Thoracic aorta (tissue), 2 donors: ENCODE measurements at regions not wholly inside any gene's neighbourhood (a gene's known extent, or its start where the extent isn't known, plus 50 kb on each side); places are given as distances from the start of the nearest gene placed in this dataset.

Source experiments
- ATAC-seq: fragments of 150-250 bp; one replicate; pipeline ENCODE4 v1.8.0; 2017; ENCODE audit warnings: low read depth; ENCODE audit not compliant: insufficient number of reproducible peaks, low FRiP score
- DNase-seq: peaks from one replicate; pipeline ENCODE4 v3.0.0-alpha.2; 2020; ENCODE audit warnings: low spot score
- H3K27ac ChIP-seq, 2 donors: fragments of 200-600 bp; sonication (generic); 1 replicate in 1 of 2; 2 replicates in 1 of 2; pipeline ENCODE4 v1.5.1; 2016; ENCODE audit warnings: mild to moderate bottlenecking in 2 of 2, moderate library complexity in 2 of 2
- H3K27me3 ChIP-seq: fragments of 200-600 bp; sonication (generic); replicated peaks from 2 replicates; pipeline ENCODE4 v1.6.0; 2016; ENCODE audit warnings: mild to moderate bottlenecking; ENCODE audit not compliant: insufficient read depth
- H3K36me3 ChIP-seq: fragments of 200-600 bp; sonication (generic); one replicate; pipeline ENCODE4 v1.5.1; 2016
- H3K4me1 ChIP-seq, 2 donors: fragments of 200-600 bp; sonication (generic); 1 replicate in 1 of 2; 2 replicates in 1 of 2; pipeline versions ENCODE4 v1.5.1 to v1.6.0; 2016; ENCODE audit warnings: low read depth in 2 of 2, mild to moderate bottlenecking in 1 of 2; ENCODE audit not compliant: control insufficient read depth in 1 of 2
- H3K4me3 ChIP-seq: fragments of 200-600 bp; sonication (generic); 2 replicates; pipeline ENCODE4 v1.5.1; 2016; ENCODE audit warnings: mild to moderate bottlenecking
- H3K9me3 ChIP-seq: fragments of 200-600 bp; sonication (generic); 2 replicates; pipeline ENCODE4 v1.5.1; 2016
- CTCF ChIP-seq: fragments of 200-600 bp; sonication (generic); IDR thresholded peaks from one replicate; pipeline ENCODE4 v1.5.1; 2019; ENCODE audit warnings: antibody characterized with exemption

- H3K36me3 ChIP-seq, result no peaks in the 10 kb centered on the region
- H3K9me3 ChIP-seq, result no peaks in the 10 kb centered on the region
- ATAC-seq, result no peak
- H3K27me3 ChIP-seq, result no peaks in the 10 kb centered on the region
- no peaks in the 10 kb centered on the region for H3K4me1 ChIP-seq
- no peak overlapping the region for H3K4me3 ChIP-seq
- no peak overlapping the region for H3K27ac ChIP-seq
- DNase-seq, result no peak
- TF ChIP-seq CTCF, result no peak
These were observed 322.3 kb upstream of the ISL1 start for GRCh38 chr5:51060953-51061352.

GRCh38 chr5:51072937-51073336, 310.3 kb upstream of the ISL1 start:
- Histone ChIP-seq H3K4me3 (no peak overlapping the region), H3K27me3 (no peaks in the 10 kb centered on the region), H3K27ac (no peak overlapping the region), H3K36me3 (no peaks in the 10 kb centered on the region), H3K4me1 (no peaks in the 10 kb centered on the region), H3K9me3 (peaks cover 5% of the 10 kb centered on the region)
- DNase-seq (no peak), ATAC-seq (no peak)
- no peak for TF ChIP-seq CTCF

- Histone ChIP-seq H3K9me3 (no peaks in the 10 kb centered on the region), H3K36me3 (no peaks in the 10 kb centered on the region), H3K4me3 (no peak overlapping the region), H3K27me3 (no peaks in the 10 kb centered on the region), H3K27ac (no peak overlapping the region), H3K4me1 (no peaks in the 10 kb centered on the region)
- no peak for DNase-seq
- no peak for ATAC-seq
- TF ChIP-seq CTCF, result no peak
These were observed 300.5 kb upstream of the ISL1 start for GRCh38 chr5:51082741-51083140.

GRCh38 chr5:51091816-51092215, 291.4 kb upstream of the ISL1 start:
- no peak for TF ChIP-seq CTCF
- H3K27me3 ChIP-seq, result no peaks in the 10 kb centered on the region
- no peak overlapping the region for H3K27ac ChIP-seq
- H3K4me1 ChIP-seq, result no peaks in the 10 kb centered on the region
- H3K4me3 ChIP-seq, result no peak overlapping the region
- ATAC-seq (no peak), DNase-seq (no peak)
- H3K9me3 ChIP-seq, result no peaks in the 10 kb centered on the region
- no peaks in the 10 kb centered on the region for H3K36me3 ChIP-seq

GRCh38 chr5:51095486-51095885, 287.8 kb upstream of the ISL1 start:
- no peak for ATAC-seq
- Histone ChIP-seq H3K27ac (no peak overlapping the region), H3K27me3 (no peaks in the 10 kb centered on the region), H3K4me3 (no peak overlapping the region), H3K9me3 (no peaks in the 10 kb centered on the region), H3K4me1 (no peaks in the 10 kb centered on the region), H3K36me3 (no peaks in the 10 kb centered on the region)
- TF ChIP-seq CTCF, result no peak
- DNase-seq, result no peak
